Fibroblast of pulmonary artery (primary cell): ENCODE measurements at regions not wholly inside any gene's neighbourhood (a gene's known extent, or its start where the extent isn't known, plus 50 kb on each side); places are given as distances from the start of the nearest gene placed in this dataset.
"Not testable (repeated sequence)": the region's sequence is repeated elsewhere in the genome, so short reads cannot be mapped to it uniquely, and the experiment has no call there.

Experiments
- DNase-seq: peaks from one replicate; pipeline ENCODE4 v3.0.0-alpha.2; 2010; ENCODE audit warnings: low read depth
- H3K4me3 ChIP-seq: replicated peaks from 2 replicates; pipeline ENCODE4 v1.5.1; 2011; ENCODE audit warnings: low read depth, mild to moderate bottlenecking, control low read depth, low read length, moderate library complexity
- CTCF ChIP-seq: IDR thresholded peaks from 2 replicates; pipeline ENCODE4 v1.5.1; 2011; ENCODE audit warnings: mild to moderate bottlenecking, control low read depth, low read length, inconsistent platforms; ENCODE audit errors: missing control alignments

GRCh38 chr10:17523917-17524316, 69.5 kb upstream of the ST8SIA6 start:
- no peak for DNase-seq
- no peak for TF ChIP-seq CTCF
- H3K4me3 ChIP-seq = no peak overlapping the region

- no peak for TF ChIP-seq CTCF
- DNase-seq = no peak
- H3K4me3 ChIP-seq = no peak overlapping the region
Observed at GRCh38 chr10:17523246-17523753, 68.9 kb upstream of the ST8SIA6 start.

- not testable (repeated sequence) for H3K4me3 ChIP-seq, DNase-seq
Observed at GRCh38 chr10:17522269-17522668, 67.9 kb upstream of the ST8SIA6 start.

- no peak for TF ChIP-seq CTCF
- no peak overlapping the region for H3K4me3 ChIP-seq
- DNase-seq = no peak
Observed at GRCh38 chr10:17519457-17519856, 65.1 kb upstream of the ST8SIA6 start.

GRCh38 chr10:17518338-17518737, 63.9 kb upstream of the ST8SIA6 start:
- TF ChIP-seq CTCF = no peak
- DNase-seq = no peak
- no peak overlapping the region for H3K4me3 ChIP-seq

GRCh38 chr10:17516376-17516775, 62.0 kb upstream of the ST8SIA6 start:
- DNase-seq = no peak
- no peak for TF ChIP-seq CTCF
- H3K4me3 ChIP-seq = no peak overlapping the region

GRCh38 chr10:17512341-17513001, 58.1 kb upstream of the ST8SIA6 start:
- no peak overlapping the region for H3K4me3 ChIP-seq
- TF ChIP-seq CTCF = no peak
- DNase-seq = peak; percentile 95
